ENCODE measurements at regions not wholly inside any gene's neighbourhood (a gene's known extent, or its start where the extent isn't known, plus 50 kb on each side); places are given as distances from the start of the nearest gene placed in this dataset.

- DNase-seq, result no peak
Measured at GRCh38 chr5:40029711-40030495, 605.1 kb upstream of the DAB2 start.

DNA sequence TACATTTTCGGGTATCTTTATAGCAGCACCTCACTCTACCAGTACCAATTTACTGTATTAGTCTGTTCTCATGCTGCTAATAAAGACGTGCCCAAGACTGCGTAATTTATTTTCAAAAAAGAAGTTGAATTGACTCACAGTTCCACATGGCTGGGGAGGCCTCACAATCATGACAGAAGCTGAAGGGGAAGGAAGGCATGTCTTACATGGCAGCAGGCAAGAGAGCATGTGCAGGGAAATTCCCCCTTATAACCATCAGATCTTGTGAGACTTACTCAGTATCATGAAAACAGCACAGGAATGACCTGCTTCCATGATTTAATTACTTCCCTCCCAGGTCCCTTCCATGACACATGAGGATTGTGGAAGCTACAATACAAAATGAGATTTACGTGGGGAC lies 602.6 kb upstream of the DAB2 start:
- DNase-seq, result no peak

- DNase-seq, result no peak
Measured at GRCh38 chr5:40025586-40025985, 600.8 kb upstream of the DAB2 start.

DNA sequence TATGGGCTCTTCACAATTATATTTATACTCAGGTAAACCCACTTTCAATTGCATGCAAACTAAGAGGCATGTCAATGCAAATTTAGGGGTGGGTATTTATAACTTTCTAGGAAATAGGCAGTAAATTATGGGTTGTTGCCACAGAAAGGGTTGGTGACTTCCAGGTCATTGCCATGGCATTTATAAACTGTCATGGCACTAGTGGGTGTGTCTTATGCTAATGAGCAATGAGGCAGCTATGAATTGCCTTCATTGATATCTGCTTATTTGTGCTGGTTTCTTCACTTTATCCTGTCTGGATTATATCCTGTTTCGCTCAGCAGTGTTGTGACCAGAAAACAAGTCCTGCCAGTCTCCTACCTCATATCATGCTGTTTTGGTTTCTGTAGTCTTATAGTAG lies 597.3 kb upstream of the DAB2 start:
- no peak for DNase-seq

DNA sequence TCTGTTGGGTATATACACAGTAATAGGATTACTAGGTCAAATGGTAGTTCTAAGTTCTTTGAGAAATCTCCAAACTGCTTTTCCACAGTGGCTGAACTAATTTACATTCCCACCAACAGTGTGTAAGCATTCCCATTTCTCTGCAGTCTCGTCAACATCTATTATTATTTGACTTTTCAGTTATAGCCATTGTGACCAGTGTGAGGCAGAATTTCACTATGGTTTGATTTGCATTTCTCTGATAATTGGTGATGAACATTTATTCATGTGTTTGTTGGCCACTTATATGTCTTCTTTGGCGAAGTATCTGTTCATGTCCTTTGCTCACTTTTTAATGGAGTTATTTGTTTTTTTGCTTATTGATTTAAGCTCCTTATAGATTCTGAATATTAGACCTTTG lies 596.2 kb upstream of the DAB2 start:
- no peak for DNase-seq

DNA sequence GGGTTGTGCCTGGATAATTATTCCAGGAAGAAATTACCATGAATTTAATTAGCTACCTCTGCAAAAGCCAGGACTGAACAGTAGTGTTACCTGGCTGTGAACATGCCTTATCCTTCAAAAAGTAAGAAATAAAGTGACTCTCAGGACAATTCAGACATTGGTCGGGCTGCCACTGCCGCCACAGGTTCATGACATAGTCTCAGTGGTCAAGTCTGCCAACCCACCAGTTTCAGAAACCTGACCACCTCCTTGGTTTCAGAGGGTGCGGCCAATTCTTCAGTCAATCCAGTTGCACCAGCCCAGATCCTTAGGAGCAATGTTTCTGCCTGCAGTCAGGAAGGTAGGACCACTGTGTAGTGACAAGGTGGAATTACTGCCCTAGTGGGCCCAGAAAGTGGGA lies 593.1 kb upstream of the DAB2 start:
- no peak for DNase-seq

DNA sequence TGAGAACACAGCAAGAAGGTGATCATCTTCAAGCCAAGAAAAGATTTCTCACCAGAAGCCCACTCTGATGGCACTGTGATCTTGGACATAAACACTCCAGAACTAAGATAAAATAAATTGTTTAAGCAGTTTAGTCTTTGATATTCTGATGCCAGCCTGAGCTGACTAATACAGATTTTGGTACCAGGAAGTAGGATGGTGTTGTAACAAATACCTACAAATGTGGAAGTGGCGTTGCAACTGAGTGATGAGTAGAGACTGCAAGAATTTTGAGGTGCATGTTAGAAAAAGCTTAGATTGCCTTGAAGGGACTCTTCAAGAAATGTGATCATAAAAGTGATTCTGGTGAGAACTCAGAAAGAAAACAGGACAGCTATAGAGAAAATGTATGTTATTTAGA lies 592.4 kb upstream of the DAB2 start:
- DNase-seq, result no peak

GRCh38 chr5:40010436-40010835 lies 585.7 kb upstream of the DAB2 start:
- DNase-seq, result no peak

GRCh38 chr5:40006260-40006659 lies 581.5 kb upstream of the DAB2 start:
- no peak for DNase-seq

GRCh38 chr5:40001796-40002195 lies 577.0 kb upstream of the DAB2 start:
- DNase-seq, result no peak

- DNase-seq, result no peak
Measured at GRCh38 chr5:39998518-39998917, 573.7 kb upstream of the DAB2 start.

DNA sequence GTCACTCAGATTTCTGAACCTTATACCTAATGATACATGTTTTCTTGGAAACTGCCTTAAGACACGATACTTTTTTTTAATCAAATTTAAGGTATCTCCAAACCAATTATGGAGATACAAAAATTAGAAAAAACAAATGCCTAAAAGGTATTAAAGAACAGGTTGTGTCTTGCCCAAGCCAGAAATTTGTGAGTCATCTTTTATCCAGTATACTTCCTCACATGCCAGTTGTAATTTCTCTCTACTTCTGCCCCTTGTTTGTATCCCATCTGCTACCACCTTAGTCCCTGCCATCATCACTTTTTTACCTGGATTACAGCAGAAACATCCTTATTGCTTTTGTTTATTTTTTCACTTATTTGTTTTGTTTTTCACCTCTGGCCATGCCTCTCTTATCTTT lies 571.2 kb upstream of the DAB2 start:
- no peak for DNase-seq

GRCh38 chr5:39992617-39993202 lies 567.9 kb upstream of the DAB2 start:
- no peak for DNase-seq

DNA sequence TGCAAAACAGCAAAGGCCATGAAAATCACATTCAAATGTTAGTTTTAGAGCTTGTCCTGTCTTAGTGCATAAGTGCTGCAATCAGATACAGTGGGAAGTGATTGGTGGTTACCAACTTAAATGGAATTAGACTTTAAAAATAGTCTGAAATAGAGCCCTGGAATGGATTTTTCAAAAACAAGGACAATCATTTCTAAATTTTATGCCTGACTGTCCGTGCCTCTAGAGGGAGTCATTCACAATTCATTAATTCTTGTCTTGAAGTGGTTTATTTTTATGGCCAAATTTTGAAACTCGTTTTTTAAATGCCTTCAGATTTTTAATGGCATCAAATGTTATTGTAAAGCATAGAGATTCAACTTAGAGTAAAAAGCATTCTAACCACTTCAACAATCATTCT lies 561.8 kb upstream of the DAB2 start:
- no peak for DNase-seq

DNA sequence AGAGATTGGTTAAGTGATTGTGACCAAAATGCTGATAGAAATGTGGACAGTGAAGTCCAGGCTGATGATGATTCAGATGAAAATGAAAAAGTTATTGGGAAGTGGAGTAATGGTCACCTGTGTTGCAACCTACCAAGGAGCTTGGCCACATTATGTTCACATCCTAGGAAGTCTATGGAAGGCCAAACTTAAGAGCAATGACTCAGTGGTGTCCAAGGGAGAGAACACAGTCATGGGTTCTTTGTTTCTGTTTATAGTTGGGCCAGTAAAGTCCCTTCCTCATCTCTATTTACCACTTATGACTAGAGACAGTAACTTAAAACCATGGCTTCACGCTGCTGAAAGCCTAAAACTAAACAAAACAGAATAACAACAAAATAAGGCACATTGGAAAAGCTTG lies 555.3 kb upstream of the DAB2 start:
- DNase-seq, result no peak

DNA sequence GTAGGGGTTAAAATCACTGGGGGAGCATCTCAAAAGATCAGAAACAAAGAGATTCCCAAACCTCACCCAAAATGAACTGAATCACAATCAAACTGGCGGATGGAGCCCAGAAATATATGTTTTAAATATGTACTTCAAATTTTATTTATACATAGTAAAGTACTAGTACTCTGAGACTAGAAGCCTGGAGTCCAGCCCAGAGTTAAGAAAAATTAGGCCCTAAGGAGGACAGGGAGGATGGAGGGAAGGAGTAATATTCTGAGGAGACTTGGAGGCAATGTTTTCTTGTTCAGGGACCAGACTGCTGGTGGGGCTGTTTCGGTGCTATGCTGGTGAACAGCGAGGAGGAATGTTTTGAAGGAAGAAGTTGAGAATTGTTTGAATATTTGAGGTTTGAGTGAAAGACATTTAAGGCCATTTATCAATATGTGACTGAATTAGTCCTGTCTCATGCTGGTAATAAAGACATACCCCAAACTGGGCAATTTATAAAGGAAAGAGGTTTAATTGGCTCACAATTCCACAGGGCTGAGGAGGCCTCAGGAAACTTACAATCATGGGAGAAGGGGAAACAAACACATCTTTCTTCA lies 552.4 kb upstream of the DAB2 start:
- DNase-seq, result no peak

GRCh38 chr5:39970117-39970798 lies 545.5 kb upstream of the DAB2 start:
- no peak for DNase-seq

GRCh38 chr5:39968381-39968780 lies 543.6 kb upstream of the DAB2 start:
- no peak for DNase-seq

GRCh38 chr5:39955156-39955555 lies 530.4 kb upstream of the DAB2 start:
- DNase-seq, result no peak

GRCh38 chr5:39951070-39951469 lies 526.3 kb upstream of the DAB2 start:
- DNase-seq, result no peak

- peak; percentile 46 to 53 for DNase-seq
Measured at GRCh38 chr5:39948867-39949468, 524.2 kb upstream of the DAB2 start.

GRCh38 chr5:39948341-39948740 lies 523.6 kb upstream of the DAB2 start:
- no peak for DNase-seq

- no peak for DNase-seq
Measured at GRCh38 chr5:39947657-39948056, 522.9 kb upstream of the DAB2 start.
